Breast epithelium (tissue), 4 donors: ENCODE measurements at regions not wholly inside any gene's neighbourhood (a gene's known extent, or its start where the extent isn't known, plus 50 kb on each side); places are given as distances from the start of the nearest gene placed in this dataset.

Experiments used
- DNase-seq, 2 donors: peaks; one replicate each; pipeline ENCODE4 v3.0.0-alpha.2; 2019; ENCODE audit warnings: low spot score in 2 of 2
- H3K27ac ChIP-seq, 2 donors: fragments of 200-600 bp; sonication (generic) in 1 of 2; one replicate each; pipeline ENCODE4 v1.5.1; 2016 to 2019; ENCODE audit warnings: mild to moderate bottlenecking in 1 of 2
- H3K27me3 ChIP-seq, 2 donors: fragments of 200-600 bp; sonication (generic) in 1 of 2; one replicate each; pipeline versions ENCODE4 v1.5.1 to v1.6.0; 2017 to 2019; ENCODE audit warnings: control low read depth in 1 of 2, mild to moderate bottlenecking in 1 of 2
- H3K36me3 ChIP-seq: fragments of 200-600 bp; one replicate; pipeline ENCODE4 v1.5.1; 2019
- H3K4me1 ChIP-seq, 2 donors: fragments of 200-600 bp; sonication (generic); one replicate each; pipeline ENCODE4 v1.5.1; 2016 to 2019; ENCODE audit warnings: control low read depth in 1 of 2
- H3K4me3 ChIP-seq, 3 donors: fragments of 200-600 bp; sonication (generic); 1 replicate in 2 of 3; 2 replicates in 1 of 3; pipeline ENCODE4 v1.5.1; 2016 to 2019; ENCODE audit warnings: mild to moderate bottlenecking in 3 of 3, moderate library complexity in 2 of 3
- H3K9me3 ChIP-seq, 2 donors: fragments of 200-600 bp; sonication (generic) in 1 of 2; one replicate each; pipeline ENCODE4 v1.5.1; 2016 to 2019; ENCODE audit warnings: control low read depth in 1 of 2
- POLR2A ChIP-seq: fragments of 450-650 bp; IDR thresholded peaks from one replicate; pipeline ENCODE4 v1.6.1; 2016; ENCODE audit warnings: antibody characterized with exemption, mild to moderate bottlenecking, moderate library complexity
- POLR2AphosphoS5 ChIP-seq, 3 donors: sonication (generic); formaldehyde crosslinking; IDR thresholded peaks; one replicate each; pipeline ENCODE4 v1.6.1; 2017; ENCODE audit warnings: antibody characterized with exemption in 3 of 3
- intact Hi-C: fragments of 100-400 bp; cut with DNase I; formaldehyde crosslinking; loops from one replicate; pipeline ENCODE4 v1.15.1; 2023; ENCODE audit warnings: low total_unique reads
- TF ChIP-seq, protein P1 (sequence below), 3 donors: fragments of 450-650 bp; IDR thresholded peaks; one replicate each; pipeline ENCODE4 v1.5.1; 2016 to 2017; ENCODE audit warnings: antibody characterized with exemption in 3 of 3, mild to moderate bottlenecking in 3 of 3, moderate library complexity in 3 of 3

DNA sequence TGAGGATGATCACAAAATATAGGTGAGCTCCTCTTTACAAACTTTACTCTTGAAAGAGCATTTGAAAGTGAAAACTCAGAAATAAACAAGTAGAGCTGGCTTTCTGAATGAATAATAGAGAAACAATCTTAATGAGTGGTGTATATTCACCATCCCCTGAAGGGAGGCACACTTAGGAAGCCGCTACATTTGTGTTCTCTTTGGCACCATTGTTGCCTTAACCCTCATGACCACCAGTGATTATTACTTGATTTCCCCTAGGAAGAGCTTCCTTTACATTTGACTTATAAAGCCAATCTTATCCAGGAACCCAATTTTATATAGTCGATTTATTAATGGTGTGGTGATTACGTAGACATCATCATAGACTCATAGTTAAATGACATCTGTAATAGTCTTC is 883.9 kb downstream of the TBL1XR1 start:
- H3K4me3 ChIP-seq, result no peak overlapping the region
- no peaks in the 10 kb centered on the region for H3K36me3 ChIP-seq
- H3K27ac ChIP-seq, result no peak overlapping the region
- DNase-seq, result no peak
- no peaks in the 10 kb centered on the region for H3K4me1 ChIP-seq
- no peak for TF ChIP-seq POLR2AphosphoS5 (IDR thresholded peaks at IDR 0.05)
- TF ChIP-seq, protein P1, sequence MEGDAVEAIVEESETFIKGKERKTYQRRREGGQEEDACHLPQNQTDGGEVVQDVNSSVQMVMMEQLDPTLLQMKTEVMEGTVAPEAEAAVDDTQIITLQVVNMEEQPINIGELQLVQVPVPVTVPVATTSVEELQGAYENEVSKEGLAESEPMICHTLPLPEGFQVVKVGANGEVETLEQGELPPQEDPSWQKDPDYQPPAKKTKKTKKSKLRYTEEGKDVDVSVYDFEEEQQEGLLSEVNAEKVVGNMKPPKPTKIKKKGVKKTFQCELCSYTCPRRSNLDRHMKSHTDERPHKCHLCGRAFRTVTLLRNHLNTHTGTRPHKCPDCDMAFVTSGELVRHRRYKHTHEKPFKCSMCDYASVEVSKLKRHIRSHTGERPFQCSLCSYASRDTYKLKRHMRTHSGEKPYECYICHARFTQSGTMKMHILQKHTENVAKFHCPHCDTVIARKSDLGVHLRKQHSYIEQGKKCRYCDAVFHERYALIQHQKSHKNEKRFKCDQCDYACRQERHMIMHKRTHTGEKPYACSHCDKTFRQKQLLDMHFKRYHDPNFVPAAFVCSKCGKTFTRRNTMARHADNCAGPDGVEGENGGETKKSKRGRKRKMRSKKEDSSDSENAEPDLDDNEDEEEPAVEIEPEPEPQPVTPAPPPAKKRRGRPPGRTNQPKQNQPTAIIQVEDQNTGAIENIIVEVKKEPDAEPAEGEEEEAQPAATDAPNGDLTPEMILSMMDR (IDR thresholded peaks at IDR 0.05), result no peak
- no peak for TF ChIP-seq POLR2A
- no peaks in the 10 kb centered on the region for H3K9me3 ChIP-seq
- no peaks in the 10 kb centered on the region for H3K27me3 ChIP-seq
- intact Hi-C loops, result no loop called here

DNA sequence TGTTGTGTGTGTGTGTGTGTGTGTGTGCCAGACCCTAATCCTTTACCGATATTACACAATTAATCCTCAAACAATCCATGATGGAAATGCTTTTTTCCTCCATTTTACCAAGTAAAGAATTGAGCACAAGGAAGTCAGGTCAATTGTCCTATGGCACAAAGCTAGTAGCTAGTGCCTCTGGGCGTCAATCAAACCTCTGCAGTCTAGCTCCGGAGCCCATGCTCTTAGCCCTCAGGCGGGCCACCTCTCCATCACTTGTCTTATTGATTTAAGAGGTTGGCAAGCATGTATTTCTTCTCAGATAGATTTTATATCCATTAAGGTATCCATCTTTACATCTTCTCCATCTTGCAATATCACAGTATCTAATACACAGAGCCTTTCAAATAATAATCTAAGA is 886.6 kb downstream of the TBL1XR1 start:
- no peak for DNase-seq
- intact Hi-C loops, result no loop called here
- TF ChIP-seq, protein P1 (IDR thresholded peaks at IDR 0.05), result no peak
- no peaks in the 10 kb centered on the region for H3K36me3 ChIP-seq
- no peaks in the 10 kb centered on the region for H3K4me1 ChIP-seq
- no peaks in the 10 kb centered on the region for H3K9me3 ChIP-seq
- no peak overlapping the region for H3K4me3 ChIP-seq
- H3K27me3 ChIP-seq, result no peaks in the 10 kb centered on the region
- H3K27ac ChIP-seq, result no peak overlapping the region

DNA sequence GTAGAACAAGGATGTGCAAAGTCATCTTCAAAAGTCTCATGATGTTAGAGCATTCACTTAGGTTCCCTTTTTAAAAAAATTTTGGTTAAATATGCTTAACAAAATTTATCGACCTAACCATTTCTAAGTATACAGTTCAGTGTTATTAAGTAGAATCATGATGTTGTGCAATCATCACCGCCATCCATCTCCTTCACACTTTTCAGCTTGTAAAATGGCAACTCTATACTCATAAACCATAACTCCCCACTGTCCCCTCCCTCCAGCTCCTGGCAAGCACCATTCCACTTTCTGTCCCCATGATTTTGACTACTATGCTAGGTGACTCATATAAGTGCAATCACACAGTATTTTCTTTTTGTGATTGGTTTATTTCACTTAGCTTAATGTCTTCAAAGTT is 895.0 kb downstream of the TBL1XR1 start:
- no peak overlapping the region for H3K4me3 ChIP-seq
- DNase-seq, result no peak
- TF ChIP-seq POLR2AphosphoS5 (IDR thresholded peaks at IDR 0.05) (no peak), POLR2A (no peak)
- TF ChIP-seq, protein P1 (IDR thresholded peaks at IDR 0.05), result no peak
- H3K27ac ChIP-seq, result no peak overlapping the region
- H3K36me3 ChIP-seq, result no peaks in the 10 kb centered on the region
- intact Hi-C loops, result loop anchor here (5.0 kb wide), 1 partner anchor 1485 kb away; no protein-coding TSS in a partner anchor
- no peaks in the 10 kb centered on the region for H3K4me1 ChIP-seq
- no peaks in the 10 kb centered on the region for H3K9me3 ChIP-seq
- no peaks in the 10 kb centered on the region for H3K27me3 ChIP-seq

DNA sequence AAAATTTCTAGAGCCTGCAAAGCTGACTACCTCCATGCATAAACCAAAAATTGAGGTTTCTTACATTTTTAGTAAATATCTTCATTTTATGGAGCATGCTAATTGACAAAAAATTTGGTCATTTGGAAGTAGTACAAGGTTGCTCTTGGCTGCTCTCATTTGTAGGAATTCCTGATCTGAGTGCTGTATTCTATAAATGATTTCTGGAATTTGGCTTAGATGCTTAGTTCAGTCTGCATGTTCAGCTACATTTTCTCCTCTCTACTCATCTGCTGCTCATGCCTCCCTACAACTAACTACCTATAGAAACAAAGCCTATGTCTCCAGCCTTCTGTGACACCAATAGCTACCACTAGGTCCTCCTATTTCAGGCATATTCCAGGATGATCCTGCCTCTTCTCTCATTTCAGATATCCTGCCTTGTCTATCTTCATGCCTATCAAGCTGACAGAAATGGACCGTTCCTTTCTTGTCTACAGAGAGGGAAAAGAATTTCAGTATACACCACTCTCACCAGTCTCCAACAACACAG is 901.1 kb downstream of the TBL1XR1 start:
- no peak overlapping the region for H3K27ac ChIP-seq

DNA sequence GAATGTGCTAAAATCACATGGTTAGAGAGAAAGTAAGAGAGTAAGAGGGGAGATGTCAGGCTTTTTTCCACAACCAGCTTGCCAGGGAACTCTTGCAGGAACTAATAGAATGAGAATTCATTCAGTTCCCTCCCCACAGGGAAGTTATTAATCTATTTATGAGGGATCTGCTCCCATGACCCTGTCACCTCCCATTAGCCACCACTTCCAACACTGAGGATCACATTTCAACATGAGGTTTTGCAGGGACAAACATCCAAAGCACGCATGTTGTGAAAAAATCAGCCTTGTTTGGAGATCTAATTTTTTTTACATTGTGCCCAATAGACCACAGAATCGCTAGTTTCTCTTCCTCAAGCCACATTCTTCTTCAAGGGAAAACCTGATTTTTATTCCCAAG is 904.0 kb downstream of the TBL1XR1 start:
- Histone ChIP-seq H3K9me3 (no peaks in the 10 kb centered on the region), H3K4me3 (no peak overlapping the region), H3K4me1 (no peaks in the 10 kb centered on the region), H3K27me3 (no peaks in the 10 kb centered on the region), H3K27ac (no peak overlapping the region), H3K36me3 (no peaks in the 10 kb centered on the region)
- intact Hi-C loops, result no loop called here
- DNase-seq, result no peak
- TF ChIP-seq, protein P1 (IDR thresholded peaks at IDR 0.05), result no peak
- TF ChIP-seq POLR2AphosphoS5 (IDR thresholded peaks at IDR 0.05), result no peak
- TF ChIP-seq POLR2A, result no peak

More for the DNA sequence above, 901.1 kb downstream of the TBL1XR1 start:
- intact Hi-C loops, result no loop called here
- no peak for DNase-seq
- Histone ChIP-seq H3K4me1 (no peaks in the 10 kb centered on the region), H3K36me3 (no peaks in the 10 kb centered on the region), H3K4me3 (no peak overlapping the region), H3K9me3 (no peaks in the 10 kb centered on the region), H3K27me3 (no peaks in the 10 kb centered on the region)
- TF ChIP-seq POLR2A (no peak), POLR2AphosphoS5 (IDR thresholded peaks at IDR 0.05) (no peak)
- TF ChIP-seq, protein P1 (IDR thresholded peaks at IDR 0.05), result no peak
